Peyer's patch (tissue), 4 donors: ENCODE measurements at regions not wholly inside any gene's neighbourhood (a gene's known extent, or its start where the extent isn't known, plus 50 kb on each side); places are given as distances from the start of the nearest gene placed in this dataset.

Experiments used
- DNase-seq, 3 donors: peaks; one replicate each; pipeline ENCODE4 v3.0.0-alpha.2; 2017 to 2019
- H3K27ac ChIP-seq, 4 donors: fragments of 200-600 bp; sonication (generic); one replicate each; pipeline ENCODE4 v1.5.1; 2016 to 2019
- H3K27me3 ChIP-seq, 2 donors: fragments of 200-600 bp; sonication (generic); one replicate each; pipeline ENCODE4 v1.5.1; 2019
- H3K36me3 ChIP-seq, 3 donors: fragments of 200-600 bp; sonication (generic); one replicate each; pipeline ENCODE4 v1.5.1; 2016 to 2019
- H3K4me1 ChIP-seq, 4 donors: fragments of 200-600 bp; sonication (generic); one replicate each; pipeline ENCODE4 v1.5.1; 2016 to 2019
- H3K4me3 ChIP-seq, 4 donors: fragments of 200-600 bp; sonication (generic); 1 replicate in 3 of 4; 2 replicates in 1 of 4; pipeline ENCODE4 v1.5.1; 2016 to 2019; ENCODE audit warnings: mild to moderate bottlenecking in 1 of 4
- H3K9me3 ChIP-seq, 4 donors: fragments of 200-600 bp; sonication (generic); one replicate each; pipeline ENCODE4 v1.5.1; 2016 to 2019; ENCODE audit warnings: mild to moderate bottlenecking in 1 of 4
- POLR2A ChIP-seq, 2 donors: fragments of 450-650 bp; IDR thresholded peaks; one replicate each; pipeline ENCODE4 v1.5.1; 2017; ENCODE audit warnings: antibody characterized with exemption in 2 of 2, mild to moderate bottlenecking in 2 of 2, moderate library complexity in 2 of 2
- TF ChIP-seq, protein P1 (sequence below), 6 experiments: fragments of 450-650 bp in 4 of 6; fragments of 200-600 bp in 2 of 6; sonication (generic) in 1 of 6; IDR thresholded peaks; one replicate each; pipeline ENCODE4 v1.5.1; 2017 to 2019; ENCODE audit warnings: antibody characterized with exemption in 6 of 6, mild to moderate bottlenecking in 3 of 6, moderate library complexity in 1 of 6

DNA sequence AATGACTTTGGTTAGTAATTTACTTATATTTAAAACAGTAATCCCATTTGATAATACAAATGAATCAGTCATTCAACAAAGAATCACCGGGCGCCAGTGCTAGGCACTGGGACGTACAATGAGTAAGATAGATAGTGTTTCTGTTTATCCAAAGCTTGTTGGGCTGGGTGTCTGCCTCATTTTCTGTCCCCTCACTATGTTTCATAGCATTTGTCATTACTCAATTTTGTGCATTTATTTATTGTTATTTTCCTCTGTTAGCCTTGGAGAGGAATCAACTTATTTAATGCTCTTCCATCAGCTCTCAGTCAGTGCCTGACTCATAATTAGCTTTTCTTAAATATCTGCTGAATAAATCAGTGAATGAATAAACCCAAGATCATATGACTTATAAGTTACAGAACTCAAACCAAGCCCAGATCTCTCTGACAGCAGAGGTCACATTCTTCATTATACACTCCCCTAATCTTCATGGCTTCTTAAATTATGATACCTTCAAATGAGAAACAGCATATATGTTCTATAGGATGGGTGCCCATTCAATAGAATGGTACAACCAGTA is 86.2 kb downstream of the TSPAN8 start:
- Histone ChIP-seq H3K9me3 (no peaks in the 10 kb centered on the region), H3K36me3 (no peaks in the 10 kb centered on the region), H3K4me1 (no peaks in the 10 kb centered on the region), H3K27ac (no peak overlapping the region), H3K4me3 (no peak overlapping the region), H3K27me3 (no peaks in the 10 kb centered on the region)
- no peak for TF ChIP-seq POLR2A (IDR thresholded peaks at IDR 0.05)
- TF ChIP-seq, protein P1, sequence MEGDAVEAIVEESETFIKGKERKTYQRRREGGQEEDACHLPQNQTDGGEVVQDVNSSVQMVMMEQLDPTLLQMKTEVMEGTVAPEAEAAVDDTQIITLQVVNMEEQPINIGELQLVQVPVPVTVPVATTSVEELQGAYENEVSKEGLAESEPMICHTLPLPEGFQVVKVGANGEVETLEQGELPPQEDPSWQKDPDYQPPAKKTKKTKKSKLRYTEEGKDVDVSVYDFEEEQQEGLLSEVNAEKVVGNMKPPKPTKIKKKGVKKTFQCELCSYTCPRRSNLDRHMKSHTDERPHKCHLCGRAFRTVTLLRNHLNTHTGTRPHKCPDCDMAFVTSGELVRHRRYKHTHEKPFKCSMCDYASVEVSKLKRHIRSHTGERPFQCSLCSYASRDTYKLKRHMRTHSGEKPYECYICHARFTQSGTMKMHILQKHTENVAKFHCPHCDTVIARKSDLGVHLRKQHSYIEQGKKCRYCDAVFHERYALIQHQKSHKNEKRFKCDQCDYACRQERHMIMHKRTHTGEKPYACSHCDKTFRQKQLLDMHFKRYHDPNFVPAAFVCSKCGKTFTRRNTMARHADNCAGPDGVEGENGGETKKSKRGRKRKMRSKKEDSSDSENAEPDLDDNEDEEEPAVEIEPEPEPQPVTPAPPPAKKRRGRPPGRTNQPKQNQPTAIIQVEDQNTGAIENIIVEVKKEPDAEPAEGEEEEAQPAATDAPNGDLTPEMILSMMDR (IDR thresholded peaks at IDR 0.05) = no peak
- DNase-seq = no peak

DNA sequence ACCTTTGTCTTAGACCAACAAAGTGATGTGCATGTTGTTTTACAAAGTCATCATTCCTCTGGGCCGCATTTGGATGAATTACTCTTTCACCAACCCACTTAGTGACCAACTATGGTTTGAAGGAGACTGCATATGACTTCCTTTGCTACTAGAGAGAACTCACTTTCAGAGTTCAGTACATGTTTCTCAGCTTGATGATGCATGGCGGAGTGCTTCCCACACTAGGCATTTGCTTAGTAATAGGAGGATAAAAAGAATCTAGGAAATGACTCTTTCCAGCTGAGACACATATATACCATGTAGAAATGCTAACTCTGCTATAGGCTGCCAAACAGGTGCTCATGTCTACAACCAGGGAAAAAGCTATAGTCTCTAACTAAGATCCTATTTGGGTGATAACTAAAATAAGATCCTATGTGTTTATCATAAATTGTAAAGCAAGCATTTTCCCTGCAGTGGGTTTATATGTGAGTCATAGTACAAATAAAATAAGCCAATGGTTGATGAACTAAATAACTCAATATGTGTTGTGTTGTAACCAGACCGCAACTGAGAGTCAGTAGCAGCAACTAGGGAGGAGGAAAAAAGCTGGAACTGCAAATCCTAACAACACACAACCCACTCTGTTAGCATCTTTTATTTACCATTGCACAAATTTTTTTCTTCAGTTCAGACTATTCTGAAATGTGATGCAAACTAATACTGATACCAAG is 87.2 kb downstream of the TSPAN8 start:
- Histone ChIP-seq H3K4me1 (no peaks in the 10 kb centered on the region), H3K36me3 (no peaks in the 10 kb centered on the region), H3K27ac (no peak overlapping the region), H3K4me3 (no peak overlapping the region), H3K27me3 (no peaks in the 10 kb centered on the region), H3K9me3 (no peaks in the 10 kb centered on the region)
- DNase-seq = no peak
- no peak for TF ChIP-seq POLR2A (IDR thresholded peaks at IDR 0.05)
- TF ChIP-seq, protein P1 (IDR thresholded peaks at IDR 0.05) = no peak

DNA sequence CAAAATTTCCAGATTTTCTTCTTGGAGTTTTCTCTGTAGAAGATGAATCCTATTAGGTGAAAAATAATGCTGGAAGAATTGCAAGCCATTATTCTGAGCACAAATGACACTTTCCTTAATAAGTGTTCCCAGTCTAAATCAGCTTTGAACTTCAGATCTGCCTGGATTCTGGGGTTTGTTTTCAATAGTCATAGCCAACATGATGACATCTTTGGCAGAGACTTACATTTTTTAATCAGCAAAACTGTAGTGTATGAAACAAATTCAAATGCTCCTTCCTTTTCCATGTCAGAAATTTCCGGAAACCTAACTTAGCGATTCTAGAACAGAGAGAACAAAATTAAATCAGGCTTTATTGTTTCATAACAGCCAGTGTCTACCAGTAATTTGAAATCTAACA is 88.5 kb downstream of the TSPAN8 start:
- H3K9me3 ChIP-seq = no peaks in the 10 kb centered on the region
- H3K4me1 ChIP-seq = no peaks in the 10 kb centered on the region
- no peak overlapping the region for H3K27ac ChIP-seq
- TF ChIP-seq, protein P1 (IDR thresholded peaks at IDR 0.05) = no peak
- TF ChIP-seq POLR2A (IDR thresholded peaks at IDR 0.05) = no peak
- no peaks in the 10 kb centered on the region for H3K27me3 ChIP-seq
- no peak for DNase-seq
- H3K4me3 ChIP-seq = no peak overlapping the region
- no peaks in the 10 kb centered on the region for H3K36me3 ChIP-seq

DNA sequence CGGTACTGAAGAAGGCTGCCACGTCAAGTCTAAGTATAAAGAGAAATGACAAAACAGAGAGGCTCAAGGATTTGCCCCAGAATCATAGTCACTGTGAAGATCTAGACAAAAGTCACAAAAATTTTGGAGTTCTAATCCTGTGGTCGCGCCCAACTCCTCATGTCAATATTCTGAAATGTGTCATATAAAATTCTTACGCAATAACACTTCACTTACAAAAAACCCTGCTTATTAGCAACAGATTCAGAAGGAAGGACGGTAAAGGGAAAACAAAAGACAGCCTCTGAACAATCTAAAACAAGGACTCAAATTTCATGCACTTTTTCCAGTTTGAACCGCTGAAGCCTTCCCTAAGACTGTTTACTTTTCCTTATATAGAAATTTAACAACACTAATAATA is 94.7 kb downstream of the TSPAN8 start:
- Histone ChIP-seq H3K4me1 (peaks cover 0 to 10% (median 0%) of the 10 kb centered on the region in 4 donors), H3K4me3 (no peak overlapping the region), H3K9me3 (no peaks in the 10 kb centered on the region), H3K27ac (no peak overlapping the region), H3K36me3 (no peaks in the 10 kb centered on the region), H3K27me3 (no peaks in the 10 kb centered on the region)
- TF ChIP-seq, protein P1 (IDR thresholded peaks at IDR 0.05) = no peak
- TF ChIP-seq POLR2A (IDR thresholded peaks at IDR 0.05) = no peak
- DNase-seq = no peak

DNA sequence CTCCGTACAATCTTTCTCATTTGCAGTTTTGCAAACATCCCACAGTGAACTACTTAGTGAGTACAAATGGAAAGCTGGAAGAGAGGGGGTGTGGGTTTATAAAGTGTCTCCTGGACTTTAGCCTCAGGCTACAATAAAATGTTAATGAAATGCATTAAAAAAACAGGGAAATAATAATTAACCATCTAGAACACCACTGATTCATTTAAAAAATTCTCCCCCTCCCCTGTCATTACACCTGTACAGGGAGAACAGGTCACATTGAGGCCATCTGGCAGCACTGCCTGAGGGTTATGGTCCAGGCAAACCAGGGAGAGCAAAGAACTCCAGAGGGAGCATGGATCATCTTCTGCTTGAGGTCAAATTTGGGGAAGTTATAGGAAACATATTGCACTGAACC is 96.3 kb downstream of the TSPAN8 start:
- peaks cover 0 to 10% (median 0%) of the 10 kb centered on the region in 4 donors for H3K4me1 ChIP-seq
- H3K4me3 ChIP-seq = no peak overlapping the region
- H3K27me3 ChIP-seq = no peaks in the 10 kb centered on the region
- TF ChIP-seq, protein P1 (IDR thresholded peaks at IDR 0.05) = no peak
- no peak for TF ChIP-seq POLR2A (IDR thresholded peaks at IDR 0.05)
- H3K9me3 ChIP-seq = no peaks in the 10 kb centered on the region
- H3K27ac ChIP-seq = no peak overlapping the region
- peak in 1 of 3 donors; percentile 55 for DNase-seq
- H3K36me3 ChIP-seq = no peaks in the 10 kb centered on the region
